HCT116 (cell line): ENCODE measurements at regions not wholly inside any gene's neighbourhood (a gene's known extent, or its start where the extent isn't known, plus 50 kb on each side); places are given as distances from the start of the nearest gene placed in this dataset.

Source experiments
- ATF3 ChIP-seq: IDR thresholded peaks from 2 replicates; pipeline ENCODE4 v1.6.1; 2012
- CEBPB ChIP-seq: IDR thresholded peaks from 2 replicates; pipeline ENCODE4 v1.6.1; 2012; ENCODE audit warnings: low read depth
- CTCF ChIP-seq, 3 experiments: fragments of 200-600 bp in 1 of 3; sonication (generic) in 1 of 3; IDR thresholded peaks in 2 of 3; conservative IDR thresholded peaks in 1 of 3; 2 replicates each; pipeline ENCODE4 v1.5.1; 2012 to 2017; ENCODE audit warnings: low read depth in 2 of 3, low read length in 2 of 3, antibody characterized with exemption in 1 of 3, borderline replicate concordance in 1 of 3, control low read depth in 1 of 3, mild to moderate bottlenecking in 1 of 3, mixed read lengths in 1 of 3, mixed run types in 1 of 3, moderate library complexity in 1 of 3; ENCODE audit not compliant: insufficient read depth in 1 of 3
- EGR1 ChIP-seq: IDR thresholded peaks from 2 replicates; pipeline ENCODE4 v1.6.1; 2012; ENCODE audit warnings: low read depth
- EZH2 ChIP-seq: fragments of 200-600 bp; sonication (generic); IDR thresholded peaks from 2 replicates; pipeline ENCODE4 v1.6.1; 2017; ENCODE audit warnings: antibody characterized with exemption, mixed run types
- EZH2phosphoT487 ChIP-seq: fragments of 200-600 bp; IDR thresholded peaks from 2 replicates; pipeline ENCODE4 v1.6.1; 2018; ENCODE audit warnings: antibody characterized with exemption, borderline replicate concordance
- JUND ChIP-seq: IDR thresholded peaks from 2 replicates; pipeline ENCODE4 v1.6.1; 2012
- MAX ChIP-seq: IDR thresholded peaks from 2 replicates; pipeline ENCODE4 v1.6.1; 2012
- POLR2A ChIP-seq: IDR thresholded peaks from 2 replicates; pipeline ENCODE4 v1.7.0; 2011; ENCODE audit warnings: borderline replicate concordance; ENCODE audit not compliant: insufficient read depth, insufficient read length; ENCODE audit errors: extremely low read depth
- POLR2AphosphoS5 ChIP-seq: IDR thresholded peaks from 2 replicates; pipeline ENCODE4 v1.6.1; 2011; ENCODE audit warnings: mild to moderate bottlenecking, low read depth, low read length, moderate library complexity
- TCF7L2 ChIP-seq: IDR thresholded peaks from 2 replicates; pipeline ENCODE4 v1.7.0; 2011; ENCODE audit warnings: borderline replicate concordance, inconsistent platforms; ENCODE audit not compliant: insufficient read depth, insufficient read length; ENCODE audit errors: extremely low read depth
- YY1 ChIP-seq: IDR thresholded peaks from 2 replicates; pipeline ENCODE4 v1.6.1; 2011; ENCODE audit warnings: low read length, low read depth, moderate library complexity, mild to moderate bottlenecking; ENCODE audit not compliant: insufficient replicate concordance; ENCODE audit errors: extremely low read depth
- ZBTB33 ChIP-seq: IDR thresholded peaks from 2 replicates; pipeline ENCODE4 v1.6.1; 2011; ENCODE audit warnings: mild to moderate bottlenecking, low read length, moderate library complexity; ENCODE audit not compliant: insufficient replicate concordance; ENCODE audit errors: extremely low read depth
- ZFX ChIP-seq: fragments of 450-650 bp; IDR thresholded peaks from 2 replicates; pipeline ENCODE4 v1.6.1; 2017

- TF ChIP-seq CTCF (IDR thresholded peaks at IDR 0.05 in 2 of 3, conservative IDR thresholded peaks at IDR 0.05 in 1 of 3; ENCODE audit: borderline replicate concordance in 1 of 3, insufficient read depth in 1 of 3, low read depth in 2 of 3, low read length in 2 of 3) (no peak), POLR2AphosphoS5 (no peak), CEBPB (no peak), YY1 (no peak), ATF3 (no peak), MAX (no peak), POLR2A (no peak), EGR1 (no peak), EZH2 (no peak), ZFX (no peak), JUND (no peak), EZH2phosphoT487 (no peak), TCF7L2 (no peak), ZBTB33 (no peak)
Observed at GRCh38 chr2:15711126-15711860, 119.6 kb downstream of the DDX1 start.
